T1000 (cell line): ENCODE measurements at regions not wholly inside any gene's neighbourhood (a gene's known extent, or its start where the extent isn't known, plus 50 kb on each side); places are given as distances from the start of the nearest gene placed in this dataset.

Source experiments
- DNase-seq: peaks from one replicate; lab custom pipeline; 2025; ENCODE audit warnings: mixed read lengths; lab: John Stamatoyannopoulos, UW

GRCh38 chr21:25422610-25423608 lies 184.4 kb downstream of the MRPL39 start:
- no peak for DNase-seq

DNA sequence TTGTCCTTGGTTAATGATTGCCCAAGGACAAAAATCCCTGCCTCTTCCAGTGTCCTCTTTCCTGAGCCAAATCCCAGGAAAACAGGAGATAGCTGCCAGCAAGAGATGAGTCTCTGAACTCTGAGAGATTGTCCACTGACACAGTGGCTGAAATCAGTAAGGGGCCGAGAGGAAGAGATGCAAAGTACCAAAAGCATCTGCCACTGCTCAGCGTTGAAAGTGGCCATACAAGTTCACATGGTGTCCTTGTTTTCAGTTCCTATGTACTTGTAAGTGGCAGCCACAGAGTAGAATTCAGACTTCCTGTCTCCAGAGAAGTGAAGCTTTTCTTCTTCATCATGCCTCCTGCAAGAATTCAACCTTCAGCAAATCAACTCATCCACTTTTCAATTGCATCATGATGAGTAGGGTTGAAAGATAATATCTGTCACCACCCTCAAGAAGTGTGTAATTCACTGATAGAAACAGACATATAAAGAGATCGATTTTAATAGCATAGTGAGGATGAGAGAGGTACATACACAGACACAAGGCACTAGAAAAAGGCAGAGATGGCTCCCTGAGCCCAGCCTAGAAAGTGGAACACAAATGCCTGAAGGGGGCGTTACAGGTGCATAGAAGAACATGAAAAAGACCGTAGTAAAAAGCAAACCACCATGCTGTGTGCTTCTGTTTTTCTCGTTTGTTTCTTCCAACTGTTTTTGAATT lies 185.8 kb downstream of the MRPL39 start:
- DNase-seq: no peak

GRCh38 chr21:25420831-25421230 lies 186.4 kb downstream of the MRPL39 start:
- DNase-seq: no peak

DNA sequence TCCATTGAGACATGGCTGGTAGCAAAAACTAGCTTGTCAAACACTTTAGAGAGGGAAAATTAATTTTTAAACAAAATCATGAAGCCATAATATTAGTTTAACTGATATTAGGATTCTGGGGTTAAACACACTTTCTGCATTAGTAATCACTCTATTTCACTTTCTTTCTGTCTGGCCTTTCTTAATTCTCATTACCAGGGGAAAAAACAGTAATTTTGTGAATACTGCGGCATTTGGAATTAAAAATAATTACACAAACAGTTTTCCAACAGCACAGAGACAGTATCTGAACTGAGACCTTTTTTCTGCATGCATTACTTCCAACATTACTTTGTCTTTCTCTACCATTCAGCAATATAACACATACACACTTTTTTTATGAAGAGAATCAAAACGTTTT lies 190.6 kb downstream of the MRPL39 start:
- DNase-seq: no peak

DNA sequence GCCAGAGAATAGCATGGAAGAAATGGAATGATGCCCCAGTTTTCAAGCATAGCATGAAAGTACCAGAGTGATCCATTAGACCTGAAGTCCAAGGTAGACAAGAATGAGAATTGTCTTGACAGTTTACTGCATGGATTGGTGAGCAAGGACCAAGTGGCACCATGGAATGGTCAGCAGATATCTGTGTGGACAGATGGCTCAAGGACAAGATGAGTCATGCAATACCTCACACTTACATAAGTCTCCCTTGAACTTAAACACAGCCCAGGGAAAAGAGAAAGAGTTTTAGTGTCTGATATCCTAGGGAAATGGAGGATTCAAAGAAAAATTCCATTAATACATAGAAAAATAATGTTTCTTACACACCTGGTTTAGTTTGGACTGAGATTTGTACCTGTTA lies 195.2 kb downstream of the MRPL39 start:
- no peak for DNase-seq

GRCh38 chr21:25409978-25410377 lies 197.3 kb downstream of the MRPL39 start:
- no peak for DNase-seq

DNA sequence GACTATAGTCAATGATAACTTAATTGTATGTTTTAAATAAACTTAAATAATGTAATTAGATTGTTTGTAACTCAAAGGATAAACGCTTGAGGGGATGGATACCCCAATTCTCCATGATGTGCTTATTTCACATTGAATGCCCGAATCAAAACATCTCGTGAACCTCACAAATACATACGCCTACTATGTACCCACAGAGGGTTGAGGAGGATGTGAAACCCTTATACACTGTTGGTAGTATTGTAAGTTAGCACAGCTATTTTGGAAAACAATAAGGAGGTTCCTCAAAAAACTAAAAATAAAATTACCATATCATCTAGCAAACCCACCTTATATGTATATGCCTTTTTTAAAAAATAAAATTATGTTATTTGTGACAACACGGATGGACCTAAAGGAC lies 198.6 kb downstream of the MRPL39 start:
- DNase-seq: no peak

DNA sequence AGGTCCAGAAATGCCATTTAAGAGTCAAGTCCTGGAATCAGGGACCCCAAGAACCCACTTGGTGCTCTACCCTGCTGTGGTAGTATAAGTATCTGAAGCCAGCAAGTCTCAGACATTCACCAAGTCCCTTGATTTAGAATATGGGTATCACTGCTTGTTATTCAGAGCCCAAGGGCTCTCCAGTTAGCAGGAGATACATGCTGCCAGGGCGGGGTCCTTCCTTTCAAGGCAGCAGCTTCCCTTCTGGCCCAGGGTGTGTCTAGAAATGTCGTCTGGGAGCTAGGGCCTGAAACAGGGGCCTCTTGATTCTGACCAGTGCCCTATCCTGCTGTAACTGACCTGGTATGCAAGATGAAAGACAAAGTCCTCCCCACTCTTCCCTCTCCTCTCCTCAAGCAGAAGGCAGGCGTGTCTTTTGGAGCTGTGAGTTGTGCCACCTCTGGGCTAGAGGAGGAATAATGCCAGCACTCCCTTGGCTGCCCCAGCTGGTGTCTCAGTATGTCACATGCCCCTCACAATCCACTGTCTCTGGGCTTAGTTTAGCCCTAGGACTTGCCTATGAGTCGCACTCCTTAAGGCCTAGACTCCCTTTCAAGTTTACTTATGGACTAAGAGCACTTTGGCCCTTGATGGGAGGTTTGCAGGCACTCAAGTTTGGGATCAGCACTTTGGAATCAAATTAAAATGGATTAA lies 200.2 kb downstream of the MRPL39 start:
- no peak for DNase-seq

DNA sequence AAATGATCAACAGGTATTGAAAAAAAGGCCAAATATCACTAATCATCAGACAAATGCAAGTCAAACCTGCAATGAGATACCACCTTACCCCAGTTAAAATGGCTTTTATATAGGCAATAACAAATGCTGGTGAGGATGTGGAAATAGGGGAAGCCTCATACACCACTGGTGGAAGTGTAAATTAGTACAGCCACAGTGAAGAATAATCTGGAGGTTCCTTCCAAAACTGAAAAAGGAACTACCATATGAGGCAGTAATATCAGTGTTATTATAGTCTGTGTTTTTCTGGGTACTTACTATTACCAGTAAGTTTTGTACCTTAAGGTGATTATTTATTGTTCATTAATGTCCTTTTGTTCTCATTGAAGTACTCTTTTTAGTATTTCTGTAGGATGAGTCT lies 201.3 kb downstream of the MRPL39 start:
- DNase-seq: no peak

- DNase-seq: no peak
Measured at GRCh38 chr21:25402134-25402961, 204.9 kb downstream of the MRPL39 start.

GRCh38 chr21:25400427-25400826 lies 206.9 kb downstream of the MRPL39 start:
- no peak for DNase-seq

- no peak for DNase-seq
Measured at GRCh38 chr21:25398630-25399029, 208.7 kb downstream of the MRPL39 start.

GRCh38 chr21:25396135-25396711 lies 211.1 kb downstream of the MRPL39 start:
- no peak for DNase-seq

GRCh38 chr21:25391777-25392176 lies 215.5 kb downstream of the MRPL39 start:
- no peak for DNase-seq

- DNase-seq: no peak
Measured at GRCh38 chr21:25390701-25391100, 216.6 kb downstream of the MRPL39 start.

DNA sequence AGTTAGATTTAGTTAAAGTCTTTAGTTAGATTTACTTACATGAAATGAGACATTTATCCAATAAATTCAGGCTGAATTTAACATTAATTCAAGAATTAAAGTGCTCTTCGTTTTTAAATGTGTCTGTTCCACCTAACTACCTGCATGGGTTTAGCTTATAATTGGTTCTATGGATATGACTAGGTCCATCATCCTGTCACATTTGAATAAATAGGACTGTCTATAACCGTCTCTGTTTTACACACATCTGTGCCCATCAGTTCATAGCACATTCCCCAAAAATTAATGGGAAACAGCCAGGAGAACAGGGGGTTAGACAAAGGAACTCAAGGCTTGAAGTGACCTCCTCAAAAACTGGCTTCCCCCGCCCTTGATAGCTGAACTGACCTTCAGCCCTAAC lies 219.6 kb downstream of the MRPL39 start:
- no peak for DNase-seq

GRCh38 chr21:25385911-25386474 lies 221.3 kb downstream of the MRPL39 start:
- DNase-seq: no peak

DNA sequence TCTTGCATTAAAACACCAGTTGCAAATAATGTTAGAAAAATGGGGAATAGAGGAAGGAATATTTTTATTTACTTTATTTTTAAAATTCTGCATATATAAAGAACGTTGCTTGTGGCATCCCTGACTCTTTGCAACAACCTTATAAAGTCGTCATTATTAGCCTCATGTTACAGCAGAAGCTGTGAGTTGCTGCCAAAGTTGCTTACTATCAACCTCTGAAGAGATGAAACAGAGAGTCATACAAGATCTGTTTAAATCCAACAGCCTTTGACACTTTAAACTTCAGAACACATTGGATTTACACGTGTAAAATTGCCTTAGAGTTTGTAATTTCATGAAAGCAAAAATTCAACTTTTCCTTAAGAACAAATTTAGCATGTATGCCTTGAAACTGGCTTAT lies 221.9 kb downstream of the MRPL39 start:
- DNase-seq: no peak

- DNase-seq: no peak
Measured at GRCh38 chr21:25384782-25385181, 222.5 kb downstream of the MRPL39 start.

DNA sequence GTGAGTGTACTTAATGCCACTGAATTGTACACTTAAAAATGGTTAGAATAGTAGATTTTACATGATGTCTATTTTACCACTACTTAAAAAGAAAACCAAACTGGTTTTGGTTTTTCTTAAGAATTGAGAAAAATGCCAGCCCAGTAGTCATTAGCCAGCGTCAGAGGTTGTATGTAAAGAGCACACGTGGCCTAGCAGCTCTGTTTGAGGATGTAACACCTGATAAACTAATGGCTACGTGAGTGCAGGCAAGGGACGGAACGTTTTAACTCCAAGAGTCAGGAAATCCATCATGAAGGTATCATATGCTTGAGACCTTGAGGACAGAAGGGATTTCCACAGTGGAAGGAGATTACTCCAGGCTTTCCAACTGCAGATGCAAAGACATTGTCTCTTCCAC lies 223.7 kb downstream of the MRPL39 start:
- no peak for DNase-seq

DNA sequence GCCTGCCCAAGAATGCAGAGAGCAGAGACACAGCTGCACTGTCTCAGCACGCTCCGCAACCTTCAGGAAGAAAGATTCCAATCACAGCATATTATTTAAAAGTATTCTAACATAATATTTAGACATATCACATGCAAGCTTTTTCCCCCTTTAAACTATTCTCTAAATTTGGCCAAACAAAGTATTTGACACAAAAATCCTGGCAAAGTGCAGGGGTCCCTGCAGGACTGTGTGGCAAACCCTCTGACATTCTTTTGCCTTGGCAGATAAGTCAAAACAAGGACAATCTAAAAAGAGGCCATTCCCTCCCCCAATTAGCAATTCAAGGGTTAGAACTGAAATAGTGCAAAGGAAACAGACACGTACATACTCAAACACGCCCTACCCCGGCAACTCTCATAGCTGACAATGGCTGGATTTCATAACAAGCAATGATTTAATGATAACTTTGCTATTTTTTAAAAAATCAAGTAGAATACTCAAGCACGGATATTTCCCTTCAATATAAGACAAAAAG lies 225.3 kb downstream of the MRPL39 start:
- DNase-seq: no peak
